ENCODE measurements at regions not wholly inside any gene's neighbourhood (a gene's known extent, or its start where the extent isn't known, plus 50 kb on each side); places are given as distances from the start of the nearest gene placed in this dataset.

DNA sequence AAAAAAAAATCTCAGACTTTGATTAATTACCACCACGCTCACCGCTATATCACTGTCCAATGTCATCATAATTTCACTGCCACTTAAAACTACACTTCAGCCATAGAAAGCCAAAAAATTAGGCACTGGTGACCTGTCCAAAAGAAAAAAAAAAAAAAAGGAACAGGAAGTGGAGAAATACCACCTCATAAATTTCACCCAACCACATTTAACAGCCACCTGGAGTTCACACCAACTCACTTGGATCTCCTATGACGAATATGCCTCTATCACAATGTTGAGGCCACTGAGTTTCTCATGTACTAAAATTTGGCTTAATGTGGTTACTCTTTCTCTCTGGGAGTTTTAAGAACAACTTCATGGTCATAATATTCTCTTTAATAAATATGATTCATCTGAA, 237.5 kb upstream of the RSPO3 start:
- ChIA-PET RAD21 (ENCODE audit: low non-redundant PET in 1 of 2, low total read pairs in 2 of 2, uncharacterized antibody in 2 of 2, unreplicated experiment in 2 of 2) (no interaction called here), POLR2A (no interaction called here), CTCF (interaction anchor here (0.6 kb wide), 1 partner anchor 110 kb away, joined by 6 read pairs; no protein-coding TSS in a partner anchor)
- no peak for TF ChIP-seq EGR1 (IDR thresholded peaks at IDR 0.05; ENCODE audit: low read depth)
- TF ChIP-seq FOSL1 (IDR thresholded peaks at IDR 0.05; ENCODE audit: low read depth), result no peak
- TF ChIP-seq, protein P1, sequence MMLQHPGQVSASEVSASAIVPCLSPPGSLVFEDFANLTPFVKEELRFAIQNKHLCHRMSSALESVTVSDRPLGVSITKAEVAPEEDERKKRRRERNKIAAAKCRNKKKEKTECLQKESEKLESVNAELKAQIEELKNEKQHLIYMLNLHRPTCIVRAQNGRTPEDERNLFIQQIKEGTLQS (IDR thresholded peaks at IDR 0.05), result no peak
- no peak for TF ChIP-seq POLR2AphosphoS5 (IDR thresholded peaks at IDR 0.05; ENCODE audit: low read depth, low read length)
- TF ChIP-seq, protein P2, sequence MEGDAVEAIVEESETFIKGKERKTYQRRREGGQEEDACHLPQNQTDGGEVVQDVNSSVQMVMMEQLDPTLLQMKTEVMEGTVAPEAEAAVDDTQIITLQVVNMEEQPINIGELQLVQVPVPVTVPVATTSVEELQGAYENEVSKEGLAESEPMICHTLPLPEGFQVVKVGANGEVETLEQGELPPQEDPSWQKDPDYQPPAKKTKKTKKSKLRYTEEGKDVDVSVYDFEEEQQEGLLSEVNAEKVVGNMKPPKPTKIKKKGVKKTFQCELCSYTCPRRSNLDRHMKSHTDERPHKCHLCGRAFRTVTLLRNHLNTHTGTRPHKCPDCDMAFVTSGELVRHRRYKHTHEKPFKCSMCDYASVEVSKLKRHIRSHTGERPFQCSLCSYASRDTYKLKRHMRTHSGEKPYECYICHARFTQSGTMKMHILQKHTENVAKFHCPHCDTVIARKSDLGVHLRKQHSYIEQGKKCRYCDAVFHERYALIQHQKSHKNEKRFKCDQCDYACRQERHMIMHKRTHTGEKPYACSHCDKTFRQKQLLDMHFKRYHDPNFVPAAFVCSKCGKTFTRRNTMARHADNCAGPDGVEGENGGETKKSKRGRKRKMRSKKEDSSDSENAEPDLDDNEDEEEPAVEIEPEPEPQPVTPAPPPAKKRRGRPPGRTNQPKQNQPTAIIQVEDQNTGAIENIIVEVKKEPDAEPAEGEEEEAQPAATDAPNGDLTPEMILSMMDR (IDR thresholded peaks at IDR 0.05 in 2 of 3, conservative IDR thresholded peaks at IDR 0.05 in 1 of 3; ENCODE audit: borderline replicate concordance in 1 of 3, insufficient read depth in 1 of 3, low read depth in 2 of 3, low read length in 2 of 3), result no peak
- no peak for TF ChIP-seq YY1 (IDR thresholded peaks at IDR 0.05; ENCODE audit: extremely low read depth, insufficient replicate concordance, low read depth, low read length)
- no peak for TF ChIP-seq JUND (IDR thresholded peaks at IDR 0.05)
- no peak for TF ChIP-seq CBX3 (IDR thresholded peaks at IDR 0.05; ENCODE audit: low read depth)
- H3K27me3 ChIP-seq (ENCODE audit: insufficient read depth, low read length), result 0 out of 2 replicates have a peak, but pooled peaks cover 3% of the 10 kb centered on the region
- no peak overlapping the region for H3K9ac ChIP-seq (ENCODE audit: low read length)
- no peaks in the 10 kb centered on the region for H4K20me1 ChIP-seq (ENCODE audit: insufficient read depth)
- H3K9me2 ChIP-seq (ENCODE audit: insufficient read depth), result no peaks in the 10 kb centered on the region
- H3K27ac ChIP-seq (ENCODE audit: low read depth, low read length), result no peak overlapping the region
- BruUV-seq (replicated peaks), result no TSS peak
- H3K79me2 ChIP-seq (ENCODE audit: insufficient read depth, low read length), result no peaks in the 10 kb centered on the region
- no peak overlapping the region for H2AFZ ChIP-seq (ENCODE audit: low read depth, low read length, poor library complexity, severe bottlenecking)
- ATAC-seq (no peak), DNase-seq (ENCODE audit: low read depth, low spot score) (no peak)
- H3K4me1 ChIP-seq (ENCODE audit: control insufficient read depth in 1 of 2, insufficient read depth in 2 of 2, low read length in 2 of 2), result no peaks in the 10 kb centered on the region
- H3K4me3 ChIP-seq (replicated peaks in 1 of 2; ENCODE audit: low read depth in 1 of 2, low read length in 2 of 2), result no peak overlapping the region
- no peaks in the 10 kb centered on the region for H3K36me3 ChIP-seq (ENCODE audit: control insufficient read depth in 1 of 2, insufficient read depth in 2 of 2, low read length in 2 of 2)
- intact Hi-C loops (cut with micrococcal nuclease), result no loop called here
- no peak overlapping the region for H3K4me2 ChIP-seq (ENCODE audit: low read length)
- no peaks in the 10 kb centered on the region for H3K9me3 ChIP-seq (ENCODE audit: control insufficient read depth in 1 of 2, insufficient read depth in 1 of 2, low read depth in 1 of 2, low read length in 2 of 2)

DNA sequence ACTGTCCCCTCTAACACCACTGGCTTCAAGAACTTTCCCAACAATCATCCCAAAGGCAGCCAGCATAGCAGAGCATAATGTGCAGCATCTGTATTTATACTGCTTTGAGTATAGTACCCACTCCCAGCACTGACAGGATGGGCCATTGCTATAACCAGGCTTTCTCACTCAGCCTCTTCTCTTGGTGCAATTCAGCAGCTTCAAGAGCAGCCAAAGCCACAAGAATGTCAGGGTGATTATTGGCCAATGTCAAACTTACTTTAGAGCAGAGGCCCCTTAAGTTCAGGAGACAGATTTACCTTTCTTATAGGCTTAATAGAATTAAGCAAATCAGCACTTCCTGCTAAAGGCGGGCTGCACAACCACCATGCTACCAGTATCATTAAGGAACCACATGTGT, 232.4 kb upstream of the RSPO3 start:
- H3K79me2 ChIP-seq (ENCODE audit: insufficient read depth, low read length), result no peaks in the 10 kb centered on the region
- H3K9ac ChIP-seq (ENCODE audit: low read length), result no peak overlapping the region
- intact Hi-C loops (cut with micrococcal nuclease), result no loop called here
- H3K4me3 ChIP-seq (replicated peaks in 1 of 2; ENCODE audit: low read depth in 1 of 2, low read length in 2 of 2), result no peak overlapping the region
- POLR2A ChIA-PET, result no interaction called here
- no peak overlapping the region for H3K27ac ChIP-seq (ENCODE audit: low read depth, low read length)
- H3K9me3 ChIP-seq (ENCODE audit: control insufficient read depth in 1 of 2, insufficient read depth in 1 of 2, low read depth in 1 of 2, low read length in 2 of 2), result no peaks in the 10 kb centered on the region
- H3K4me1 ChIP-seq (ENCODE audit: control insufficient read depth in 1 of 2, insufficient read depth in 2 of 2, low read length in 2 of 2), result no peaks in the 10 kb centered on the region
- no peak overlapping the region for H3K4me2 ChIP-seq (ENCODE audit: low read length)
- no peaks in the 10 kb centered on the region for H3K27me3 ChIP-seq (ENCODE audit: insufficient read depth, low read length)
- TF ChIP-seq TCF7L2 (IDR thresholded peaks at IDR 0.05; ENCODE audit: borderline replicate concordance, extremely low read depth, insufficient read depth, insufficient read length) (no peak), SP1 (IDR thresholded peaks at IDR 0.05; ENCODE audit: low read depth) (no peak), EGR1 (IDR thresholded peaks at IDR 0.05; ENCODE audit: low read depth) (no peak), SIN3A (IDR thresholded peaks at IDR 0.05; ENCODE audit: low read depth) (no peak), CEBPB (IDR thresholded peaks at IDR 0.05; ENCODE audit: low read depth) (no peak), EZH2phosphoT487 (IDR thresholded peaks at IDR 0.05; ENCODE audit: borderline replicate concordance) (no peak), EZH2 (IDR thresholded peaks at IDR 0.05) (no peak), ZFX (IDR thresholded peaks at IDR 0.05) (no peak)
- TF ChIP-seq, protein P1 (IDR thresholded peaks at IDR 0.05), result no peak
- TF ChIP-seq, protein P3, sequence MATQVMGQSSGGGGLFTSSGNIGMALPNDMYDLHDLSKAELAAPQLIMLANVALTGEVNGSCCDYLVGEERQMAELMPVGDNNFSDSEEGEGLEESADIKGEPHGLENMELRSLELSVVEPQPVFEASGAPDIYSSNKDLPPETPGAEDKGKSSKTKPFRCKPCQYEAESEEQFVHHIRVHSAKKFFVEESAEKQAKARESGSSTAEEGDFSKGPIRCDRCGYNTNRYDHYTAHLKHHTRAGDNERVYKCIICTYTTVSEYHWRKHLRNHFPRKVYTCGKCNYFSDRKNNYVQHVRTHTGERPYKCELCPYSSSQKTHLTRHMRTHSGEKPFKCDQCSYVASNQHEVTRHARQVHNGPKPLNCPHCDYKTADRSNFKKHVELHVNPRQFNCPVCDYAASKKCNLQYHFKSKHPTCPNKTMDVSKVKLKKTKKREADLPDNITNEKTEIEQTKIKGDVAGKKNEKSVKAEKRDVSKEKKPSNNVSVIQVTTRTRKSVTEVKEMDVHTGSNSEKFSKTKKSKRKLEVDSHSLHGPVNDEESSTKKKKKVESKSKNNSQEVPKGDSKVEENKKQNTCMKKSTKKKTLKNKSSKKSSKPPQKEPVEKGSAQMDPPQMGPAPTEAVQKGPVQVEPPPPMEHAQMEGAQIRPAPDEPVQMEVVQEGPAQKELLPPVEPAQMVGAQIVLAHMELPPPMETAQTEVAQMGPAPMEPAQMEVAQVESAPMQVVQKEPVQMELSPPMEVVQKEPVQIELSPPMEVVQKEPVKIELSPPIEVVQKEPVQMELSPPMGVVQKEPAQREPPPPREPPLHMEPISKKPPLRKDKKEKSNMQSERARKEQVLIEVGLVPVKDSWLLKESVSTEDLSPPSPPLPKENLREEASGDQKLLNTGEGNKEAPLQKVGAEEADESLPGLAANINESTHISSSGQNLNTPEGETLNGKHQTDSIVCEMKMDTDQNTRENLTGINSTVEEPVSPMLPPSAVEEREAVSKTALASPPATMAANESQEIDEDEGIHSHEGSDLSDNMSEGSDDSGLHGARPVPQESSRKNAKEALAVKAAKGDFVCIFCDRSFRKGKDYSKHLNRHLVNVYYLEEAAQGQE (IDR thresholded peaks at IDR 0.05; ENCODE audit: low read depth), result no peak
- ATAC-seq (no peak), DNase-seq (ENCODE audit: low read depth, low spot score) (no peak)
- BruUV-seq (replicated peaks), result no TSS peak
- RAD21 ChIA-PET (ENCODE audit: low non-redundant PET in 1 of 2, low total read pairs in 2 of 2, uncharacterized antibody in 2 of 2, unreplicated experiment in 2 of 2), result no interaction called here
- H2AFZ ChIP-seq (ENCODE audit: low read depth, low read length, poor library complexity, severe bottlenecking), result no peak overlapping the region
- no peaks in the 10 kb centered on the region for H3K9me2 ChIP-seq (ENCODE audit: insufficient read depth)
- no peaks in the 10 kb centered on the region for H4K20me1 ChIP-seq (ENCODE audit: insufficient read depth)
- no peaks in the 10 kb centered on the region for H3K36me3 ChIP-seq (ENCODE audit: control insufficient read depth in 1 of 2, insufficient read depth in 2 of 2, low read length in 2 of 2)
- CTCF ChIA-PET, result no interaction called here
